HT-29 (cell line): ENCODE measurements at regions not wholly inside any gene's neighbourhood (a gene's known extent, or its start where the extent isn't known, plus 50 kb on each side); places are given as distances from the start of the nearest gene placed in this dataset.

Source experiments
- DNase-seq: peaks from one replicate; pipeline ENCODE4 v3.0.0-alpha.2; 2015; ENCODE audit warnings: low spot score

- DNase-seq, result no peak
Measured at GRCh38 chr4:89551191-89551590, 243.6 kb upstream of the GPRIN3 start.

DNA sequence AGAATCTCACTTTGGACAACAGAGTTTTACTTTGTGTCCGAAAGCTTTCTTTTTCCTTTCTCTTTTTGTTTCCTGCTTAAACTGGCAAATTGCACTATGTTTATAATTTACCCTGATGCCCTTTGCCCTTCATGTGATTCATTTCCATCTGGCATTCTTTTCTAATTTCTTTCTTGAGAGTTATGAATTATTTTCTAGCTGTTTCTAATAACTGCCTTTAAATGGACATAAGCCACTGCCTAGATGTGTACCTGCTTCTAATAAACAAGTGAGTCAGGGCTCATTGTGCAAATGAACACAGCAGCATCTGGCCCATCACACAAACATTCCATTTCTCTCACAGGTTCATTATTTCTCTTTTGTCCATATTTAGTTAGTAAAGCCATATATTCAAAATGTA is 242.3 kb upstream of the GPRIN3 start:
- DNase-seq, result peak; percentile 18

GRCh38 chr4:89545315-89545714 is 237.7 kb upstream of the GPRIN3 start:
- DNase-seq, result no peak

GRCh38 chr4:89541998-89542397 is 234.4 kb upstream of the GPRIN3 start:
- DNase-seq, result no peak

DNA sequence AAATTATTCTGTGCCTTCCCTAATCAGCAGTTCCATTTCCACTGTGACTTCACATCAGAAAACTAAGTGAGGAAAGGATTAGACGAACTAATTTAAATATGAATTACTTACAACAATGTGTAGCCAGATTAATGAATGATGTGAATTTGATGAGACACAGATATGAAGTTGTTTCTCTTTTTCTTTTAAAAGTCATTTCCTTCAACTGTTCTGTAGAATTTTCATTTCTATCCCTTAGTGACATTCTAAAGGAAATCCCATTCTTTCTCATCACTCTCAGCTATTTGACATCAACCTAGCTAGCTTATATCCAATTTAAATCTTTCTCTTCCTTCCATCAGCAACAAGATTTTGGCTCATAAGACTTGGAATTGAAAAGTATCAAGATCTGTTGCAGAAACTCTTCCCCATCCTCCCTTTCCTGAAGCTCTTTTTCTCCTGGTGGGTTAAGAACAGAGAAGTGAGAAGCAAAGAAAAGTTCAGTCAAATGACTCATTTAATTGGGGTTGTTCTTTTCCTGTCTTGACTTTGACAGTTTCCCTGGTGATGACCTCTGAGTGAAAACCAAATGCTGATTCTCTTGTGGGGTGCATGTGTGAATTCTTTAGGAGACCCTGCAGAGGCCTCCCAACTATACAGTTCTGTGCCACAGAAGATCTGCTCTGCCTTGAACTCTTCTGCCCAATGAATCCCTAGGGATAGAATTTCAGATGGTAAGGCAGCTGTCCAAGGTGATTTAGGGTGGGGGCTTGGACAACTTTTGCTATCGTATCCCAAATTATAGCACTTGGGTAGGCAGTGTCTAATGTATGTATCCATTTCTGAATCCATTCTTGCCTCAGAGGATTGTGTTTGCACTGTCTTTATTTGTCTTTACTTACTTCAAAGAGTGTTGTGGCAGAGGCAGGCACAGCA is 232.5 kb upstream of the GPRIN3 start:
- DNase-seq, result peak; percentile 5

GRCh38 chr4:89539374-89539773 is 231.8 kb upstream of the GPRIN3 start:
- peak; percentile 19 for DNase-seq

DNA sequence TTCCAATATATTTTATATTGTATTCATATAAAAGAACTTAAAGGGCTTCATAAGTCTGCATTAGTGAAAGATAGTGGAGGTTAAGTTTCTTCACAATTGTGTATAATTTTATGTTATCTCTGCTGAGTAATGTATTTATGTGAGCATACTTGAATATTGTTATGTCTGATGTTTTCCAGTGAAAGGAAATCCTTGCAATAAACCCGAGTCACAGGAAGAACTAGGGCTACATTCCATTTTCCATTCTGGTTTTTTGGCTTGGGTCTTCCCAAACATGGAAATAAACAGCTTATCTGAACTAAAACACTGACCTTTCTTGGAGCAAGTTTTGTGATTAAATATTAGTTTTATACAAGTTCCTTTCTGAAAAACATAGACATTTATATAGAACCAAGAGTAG is 231.3 kb upstream of the GPRIN3 start:
- DNase-seq, result no peak

- DNase-seq, result no peak
Measured at GRCh38 chr4:89538171-89538570, 230.6 kb upstream of the GPRIN3 start.

DNA sequence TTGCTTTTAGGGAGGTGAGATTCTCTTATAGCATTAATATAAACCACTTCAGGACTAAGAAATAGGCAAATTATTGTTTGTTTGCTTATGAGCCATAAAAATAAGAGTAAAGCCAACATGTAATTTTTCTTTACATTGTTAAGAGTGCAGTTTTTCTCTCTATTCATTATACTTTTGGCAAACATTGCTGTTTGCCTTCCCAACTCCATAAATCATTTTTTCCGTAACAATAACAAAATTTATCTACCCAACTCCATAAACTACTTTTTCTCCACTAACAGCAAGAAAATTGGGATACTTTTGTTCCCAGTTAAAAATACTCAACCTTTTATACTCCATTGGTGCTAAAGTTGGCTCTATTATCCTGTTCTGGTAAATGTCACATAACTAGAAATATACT is 229.7 kb upstream of the GPRIN3 start:
- DNase-seq, result no peak

GRCh38 chr4:89535251-89535650 is 227.7 kb upstream of the GPRIN3 start:
- DNase-seq, result no peak

- DNase-seq, result no peak
Measured at GRCh38 chr4:89534356-89534755, 226.8 kb upstream of the GPRIN3 start.

GRCh38 chr4:89531932-89532640 is 224.5 kb upstream of the GPRIN3 start:
- no peak for DNase-seq

DNA sequence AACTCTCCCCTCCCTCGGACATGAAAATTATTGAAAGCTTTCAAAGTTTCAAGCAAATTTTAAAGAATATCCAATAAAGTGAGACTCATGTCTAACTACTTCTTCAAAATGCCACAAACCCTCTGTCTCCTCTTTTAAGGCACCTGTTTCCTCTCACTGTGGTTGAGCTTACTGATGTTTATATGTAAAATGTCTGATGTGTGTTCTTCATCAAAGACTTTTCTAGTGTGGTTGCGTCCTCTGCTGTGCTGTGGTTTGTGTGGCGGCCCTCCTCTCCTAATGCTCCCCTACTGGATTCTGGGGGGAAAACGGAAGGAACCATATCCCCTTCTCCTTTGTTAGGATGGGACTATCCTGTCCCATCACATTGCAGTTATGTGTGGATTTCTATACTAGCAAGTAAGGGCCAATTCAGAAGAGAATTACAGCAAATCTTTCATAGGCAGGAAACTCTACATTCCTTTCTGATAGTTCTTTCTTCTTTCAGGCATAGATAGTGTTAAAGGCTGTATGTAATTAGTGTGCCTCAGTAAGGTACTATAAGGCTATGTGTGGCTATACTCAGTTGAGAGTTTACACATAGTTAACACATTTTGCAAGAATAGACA is 221.0 kb upstream of the GPRIN3 start:
- DNase-seq, result no peak

DNA sequence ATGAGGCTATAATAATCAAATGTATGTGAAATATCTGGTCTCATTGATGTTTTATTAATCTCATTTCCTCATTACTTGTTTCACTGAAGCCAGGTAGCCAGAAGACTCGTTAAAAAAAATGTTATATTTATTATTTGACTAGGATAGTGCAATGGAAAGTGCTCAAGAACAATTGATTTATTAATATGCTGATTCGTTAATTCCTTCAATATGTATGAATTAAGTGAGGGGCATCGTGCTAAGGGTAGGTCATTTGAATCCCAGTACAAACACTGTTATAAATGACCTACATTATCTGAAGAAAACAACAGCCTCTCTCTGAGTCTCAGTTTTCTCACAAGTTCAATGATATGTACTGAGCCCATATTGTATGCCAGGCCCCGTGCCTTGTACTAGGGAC is 214.2 kb upstream of the GPRIN3 start:
- no peak for DNase-seq

DNA sequence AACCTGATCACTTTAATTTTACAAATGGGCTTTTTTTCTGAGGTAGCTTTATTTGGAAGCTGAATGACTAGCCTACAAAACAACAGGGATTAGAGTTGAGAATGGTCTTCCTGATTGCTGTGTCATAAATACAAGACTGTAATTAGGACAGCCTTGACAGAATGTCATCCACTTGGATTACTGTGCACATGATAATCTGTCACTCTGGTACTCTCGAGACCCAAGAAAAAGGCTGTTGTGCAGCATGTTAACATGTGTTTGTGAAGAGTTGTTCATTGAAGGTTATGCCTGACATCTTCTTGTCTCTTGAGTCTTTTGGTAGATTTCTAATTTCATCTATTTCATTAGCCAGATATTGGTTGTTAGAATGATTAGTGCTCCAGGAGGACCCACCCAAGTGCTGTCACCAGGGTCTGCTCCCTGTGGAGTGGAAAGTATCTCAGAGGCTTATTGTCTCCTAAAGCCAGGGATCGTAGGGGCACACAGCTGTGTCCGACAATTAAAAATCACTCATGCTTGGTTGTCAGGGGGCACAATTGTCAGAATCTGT is 212.2 kb upstream of the GPRIN3 start:
- DNase-seq, result no peak

DNA sequence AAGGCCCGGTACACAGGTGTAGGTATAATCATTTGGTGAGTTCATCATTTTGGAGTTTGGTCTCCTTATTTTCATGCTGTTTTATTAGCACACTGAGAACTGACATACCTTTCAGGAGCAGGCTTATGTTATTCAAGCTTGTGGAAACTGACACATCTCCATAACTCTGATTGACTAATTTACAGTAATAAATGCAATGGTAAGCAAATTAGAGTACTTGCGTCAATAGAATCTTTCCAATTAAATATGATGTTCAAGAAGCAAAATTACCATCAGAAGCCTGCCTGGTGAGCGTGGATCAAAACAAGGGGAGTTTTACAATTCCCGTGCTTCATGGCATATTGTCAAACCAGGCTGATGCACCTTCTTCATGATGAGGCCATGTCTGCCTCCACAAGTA is 210.7 kb upstream of the GPRIN3 start:
- DNase-seq, result no peak

DNA sequence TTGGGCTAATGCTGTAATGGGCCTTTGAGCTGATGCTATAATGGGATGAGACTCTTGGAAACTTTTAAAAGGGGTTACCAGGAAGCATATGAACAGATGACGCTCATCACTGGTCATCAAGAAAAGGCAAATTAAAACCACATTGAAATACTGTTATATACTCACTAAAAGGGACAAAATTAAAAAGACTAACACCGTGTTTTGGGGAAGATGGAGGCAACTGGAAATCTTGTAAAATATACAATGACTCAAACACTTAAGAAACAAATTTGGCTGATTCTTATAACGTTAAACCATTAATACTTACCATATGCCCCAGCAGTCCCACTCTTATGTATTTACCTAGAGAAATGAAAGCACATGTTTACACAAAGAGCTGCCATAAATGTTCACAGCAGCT is 207.2 kb upstream of the GPRIN3 start:
- DNase-seq, result no peak

DNA sequence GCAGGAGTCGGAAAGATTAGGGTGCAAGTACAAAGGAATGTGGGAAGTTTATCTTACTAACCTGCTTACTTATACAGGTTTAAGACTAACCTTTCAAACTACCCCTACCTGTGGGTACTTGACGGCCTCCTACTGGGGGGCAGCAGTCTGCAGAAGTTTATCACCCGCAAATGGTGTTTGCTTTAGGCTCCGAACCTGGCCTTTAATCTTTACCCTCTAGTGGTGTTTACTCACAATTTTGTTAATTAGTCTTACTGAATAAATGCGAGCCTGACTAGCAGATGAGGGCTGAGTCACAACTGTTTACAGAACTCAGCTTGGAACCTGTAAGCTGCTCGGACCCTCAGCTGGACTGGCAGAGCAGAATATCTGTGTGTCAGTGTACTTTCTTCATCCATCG is 204.2 kb upstream of the GPRIN3 start:
- DNase-seq, result no peak

GRCh38 chr4:89509708-89510281 is 202.2 kb upstream of the GPRIN3 start:
- DNase-seq, result no peak

DNA sequence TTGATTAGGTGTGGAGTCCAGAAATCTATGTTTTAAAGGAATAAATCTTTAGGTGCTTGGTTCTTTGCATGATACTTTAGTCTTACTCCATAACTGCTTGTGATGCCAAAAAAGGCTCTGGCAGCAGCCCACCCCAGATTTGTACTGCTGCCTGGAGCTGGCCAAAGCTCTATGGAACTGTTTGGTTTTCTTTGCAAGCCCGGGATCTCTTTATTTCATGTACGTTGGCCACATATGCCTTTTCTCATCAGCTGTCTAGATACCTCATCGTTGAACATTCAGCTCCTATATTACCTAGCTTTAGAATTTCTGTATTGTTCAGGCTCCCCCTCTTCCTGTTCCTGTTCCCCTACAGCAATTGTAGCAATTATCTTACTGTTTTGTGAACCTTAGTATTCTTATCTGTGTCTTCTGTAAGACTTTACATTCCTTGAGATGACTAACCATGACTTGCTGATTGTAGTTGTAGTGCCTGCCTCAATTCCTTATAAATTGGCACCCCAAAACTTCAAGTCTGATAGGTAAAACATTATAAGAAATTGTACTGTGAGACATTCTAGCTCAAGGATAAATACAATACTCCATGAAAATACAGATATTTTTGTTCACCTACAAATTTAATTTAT is 199.4 kb upstream of the GPRIN3 start:
- no peak for DNase-seq

- peak; percentile 62 for DNase-seq
Measured at GRCh38 chr4:89502581-89502980, 195.0 kb upstream of the GPRIN3 start.
